ENCODE measurements at regions not wholly inside any gene's neighbourhood (a gene's known extent, or its start where the extent isn't known, plus 50 kb on each side); places are given as distances from the start of the nearest gene placed in this dataset.

DNA sequence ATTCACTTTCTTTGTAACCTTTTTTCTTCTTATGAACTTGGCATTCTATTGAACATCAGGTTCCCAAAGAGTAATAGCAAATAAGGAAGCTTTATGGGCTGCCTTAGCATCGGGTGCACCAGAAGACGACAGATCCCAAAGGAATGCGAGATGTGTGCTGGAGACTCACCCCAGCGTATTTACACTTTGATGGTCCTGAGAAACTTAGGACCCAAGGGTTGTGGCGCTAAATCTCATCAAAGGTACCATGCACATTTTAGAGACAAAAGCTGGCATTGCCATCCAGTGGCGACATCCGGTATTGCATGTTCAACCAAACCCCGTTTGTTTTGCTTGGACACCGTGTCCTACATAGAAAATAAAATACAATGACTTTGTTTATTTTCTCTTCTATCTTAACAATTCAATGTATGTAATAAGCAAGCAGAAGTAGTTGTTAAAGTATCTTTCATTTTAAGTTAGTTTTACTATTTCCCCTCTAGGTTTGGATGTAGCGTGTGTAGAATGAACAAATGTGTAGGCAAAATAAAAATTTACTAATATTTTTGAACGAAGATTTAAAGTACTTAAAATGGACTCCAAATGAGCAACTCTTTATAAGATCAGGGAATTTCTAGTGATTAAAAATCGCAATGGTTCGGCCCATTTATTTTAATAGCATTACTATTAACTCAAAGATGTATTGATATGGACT lies 1154.8 kb downstream of the GATA3 start:
- TF ChIP-seq, protein P1, sequence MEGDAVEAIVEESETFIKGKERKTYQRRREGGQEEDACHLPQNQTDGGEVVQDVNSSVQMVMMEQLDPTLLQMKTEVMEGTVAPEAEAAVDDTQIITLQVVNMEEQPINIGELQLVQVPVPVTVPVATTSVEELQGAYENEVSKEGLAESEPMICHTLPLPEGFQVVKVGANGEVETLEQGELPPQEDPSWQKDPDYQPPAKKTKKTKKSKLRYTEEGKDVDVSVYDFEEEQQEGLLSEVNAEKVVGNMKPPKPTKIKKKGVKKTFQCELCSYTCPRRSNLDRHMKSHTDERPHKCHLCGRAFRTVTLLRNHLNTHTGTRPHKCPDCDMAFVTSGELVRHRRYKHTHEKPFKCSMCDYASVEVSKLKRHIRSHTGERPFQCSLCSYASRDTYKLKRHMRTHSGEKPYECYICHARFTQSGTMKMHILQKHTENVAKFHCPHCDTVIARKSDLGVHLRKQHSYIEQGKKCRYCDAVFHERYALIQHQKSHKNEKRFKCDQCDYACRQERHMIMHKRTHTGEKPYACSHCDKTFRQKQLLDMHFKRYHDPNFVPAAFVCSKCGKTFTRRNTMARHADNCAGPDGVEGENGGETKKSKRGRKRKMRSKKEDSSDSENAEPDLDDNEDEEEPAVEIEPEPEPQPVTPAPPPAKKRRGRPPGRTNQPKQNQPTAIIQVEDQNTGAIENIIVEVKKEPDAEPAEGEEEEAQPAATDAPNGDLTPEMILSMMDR (IDR thresholded peaks at IDR 0.05; ENCODE audit: extremely low read depth, insufficient read depth, missing control alignments), result peak; percentile 90
- in situ Hi-C loops (cut with MboI; ENCODE audit: low pct_unique_long_range_greater_than_20kb, low sequenced_read_pairs, unreplicated experiment), result loop anchor here (25.0 kb wide), 2 partner anchors 1172 to 1322 kb away; no protein-coding TSS in a partner anchor
- DNase-seq (ENCODE audit: low spot score), result peak; percentile 51

DNA sequence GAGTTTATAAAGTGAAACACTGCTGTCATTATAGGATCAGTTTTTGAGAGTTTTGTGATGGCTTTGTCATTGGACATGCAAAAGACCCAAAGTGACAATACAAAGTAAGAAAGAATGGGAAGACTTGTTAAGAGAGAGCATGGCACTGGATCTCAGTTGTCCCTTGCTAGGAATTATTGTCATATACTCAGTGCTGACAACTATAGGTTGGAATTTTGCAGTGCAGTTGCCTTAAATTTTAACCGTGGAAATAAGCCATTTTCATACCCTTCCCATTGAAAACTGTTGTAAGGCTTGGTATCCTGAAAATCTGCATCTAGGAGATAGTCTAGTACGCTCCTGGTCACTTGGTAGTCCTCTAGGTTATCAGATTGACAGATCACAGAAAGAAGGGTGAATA lies 1156.7 kb downstream of the GATA3 start:
- DNase-seq (ENCODE audit: low spot score), result no peak
- TF ChIP-seq, protein P1 (IDR thresholded peaks at IDR 0.05; ENCODE audit: extremely low read depth, insufficient read depth, missing control alignments), result no peak
- in situ Hi-C loops (cut with MboI; ENCODE audit: low pct_unique_long_range_greater_than_20kb, low sequenced_read_pairs, unreplicated experiment), result loop anchor here (25.0 kb wide), 2 partner anchors 1174 to 1324 kb away; no protein-coding TSS in a partner anchor

DNA sequence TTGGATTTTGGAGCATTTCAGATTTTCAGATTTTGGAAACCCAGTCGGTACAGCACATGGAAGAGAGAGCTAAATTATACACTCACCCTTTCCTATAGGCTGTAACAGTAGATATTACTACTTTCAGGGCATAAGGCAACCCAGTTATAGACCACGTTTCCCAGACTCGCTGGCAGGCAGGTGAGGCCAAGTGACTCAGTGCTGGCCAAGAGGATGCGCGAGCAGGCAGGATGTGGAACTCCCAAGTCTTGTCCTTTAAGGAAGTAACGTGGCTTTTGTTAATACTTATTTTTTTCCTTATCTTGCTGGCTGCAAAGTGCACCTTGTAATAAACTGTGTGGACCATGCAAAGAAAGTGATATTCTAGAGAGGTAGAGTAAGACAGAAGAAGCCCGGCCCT lies 1160.1 kb downstream of the GATA3 start:
- TF ChIP-seq, protein P1 (IDR thresholded peaks at IDR 0.05; ENCODE audit: extremely low read depth, insufficient read depth, missing control alignments), result no peak
- in situ Hi-C loops (cut with MboI; ENCODE audit: low pct_unique_long_range_greater_than_20kb, low sequenced_read_pairs, unreplicated experiment), result loop anchor here (25.0 kb wide), 2 partner anchors 1177 to 1327 kb away; no protein-coding TSS in a partner anchor
- no peak for DNase-seq (ENCODE audit: low spot score)

DNA sequence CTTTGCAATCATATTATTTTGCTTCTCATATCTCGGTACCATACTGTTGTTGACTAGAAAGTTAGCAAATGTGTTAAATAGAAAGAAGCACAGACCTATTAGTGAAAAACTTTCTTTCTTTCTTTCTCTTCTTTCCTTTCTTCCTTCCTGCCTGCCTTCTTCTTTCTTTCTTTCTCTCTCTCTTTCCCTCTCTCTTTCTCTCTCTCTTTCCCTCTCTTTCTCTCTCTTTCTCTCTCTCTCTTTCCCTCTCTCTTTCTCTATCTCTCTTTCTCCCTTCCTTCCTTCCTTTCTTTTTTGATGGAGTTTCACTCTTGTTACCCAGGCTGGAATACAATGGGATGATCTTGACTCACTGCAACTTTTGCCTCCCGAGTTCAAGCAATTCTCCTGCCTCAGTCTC lies 1160.6 kb downstream of the GATA3 start:
- DNase-seq (ENCODE audit: low spot score), result no peak
- in situ Hi-C loops (cut with MboI; ENCODE audit: low pct_unique_long_range_greater_than_20kb, low sequenced_read_pairs, unreplicated experiment), result loop anchor here (25.0 kb wide), 2 partner anchors 1178 to 1328 kb away; no protein-coding TSS in a partner anchor
- TF ChIP-seq, protein P1 (IDR thresholded peaks at IDR 0.05; ENCODE audit: extremely low read depth, insufficient read depth, missing control alignments), result no peak

DNA sequence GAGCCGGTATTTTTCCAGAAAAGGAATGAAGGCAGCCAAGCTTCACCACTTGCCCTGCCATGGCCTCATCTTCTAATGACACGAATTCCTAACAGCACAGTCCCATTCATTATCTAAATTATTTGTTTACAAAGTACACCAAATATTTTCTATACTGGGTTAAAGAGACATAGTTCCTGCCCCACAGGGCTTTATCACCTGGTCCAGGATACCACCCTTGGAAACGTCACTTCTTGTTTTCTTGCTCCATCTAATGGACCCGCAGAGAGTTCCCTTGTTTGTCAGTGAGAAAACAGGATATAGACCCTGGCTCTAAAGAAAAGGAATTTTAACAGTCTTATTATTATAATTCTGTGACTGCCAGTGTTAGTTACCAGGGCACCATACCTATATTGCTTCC lies 1165.4 kb downstream of the GATA3 start:
- in situ Hi-C loops (cut with MboI; ENCODE audit: low pct_unique_long_range_greater_than_20kb, low sequenced_read_pairs, unreplicated experiment), result loop anchor here (25.0 kb wide), 2 partner anchors 1183 to 1333 kb away; no protein-coding TSS in a partner anchor
- TF ChIP-seq, protein P1 (IDR thresholded peaks at IDR 0.05; ENCODE audit: extremely low read depth, insufficient read depth, missing control alignments), result no peak
- DNase-seq (ENCODE audit: low spot score), result no peak

GRCh38 chr10:9222917-9223316 lies 1168.4 kb downstream of the GATA3 start:
- no peak for DNase-seq (ENCODE audit: low spot score)
- in situ Hi-C loops (cut with MboI; ENCODE audit: low pct_unique_long_range_greater_than_20kb, low sequenced_read_pairs, unreplicated experiment), result loop anchor here (25.0 kb wide), 2 partner anchors 1186 to 1336 kb away; no protein-coding TSS in a partner anchor
- TF ChIP-seq, protein P1 (IDR thresholded peaks at IDR 0.05; ENCODE audit: extremely low read depth, insufficient read depth, missing control alignments), result no peak

Data from GM13977 (cell line).